Panc1 (cell line): ENCODE measurements at regions not wholly inside any gene's neighbourhood (a gene's known extent, or its start where the extent isn't known, plus 50 kb on each side); places are given as distances from the start of the nearest gene placed in this dataset.
"Not testable (repeated sequence)": the region's sequence is repeated elsewhere in the genome, so short reads cannot be mapped to it uniquely, and the experiment has no call there.

Experiments used
- ATAC-seq: fragments of 200-7000 bp; cut with Tn5 transposase; 2 replicates; pipeline ENCODE4 v1.9.1; 2020; ENCODE audit warnings: mild to moderate bottlenecking, moderate library complexity
- BruUV-seq: library from RNA; stranded (reverse); fragments of 400-500 nt; replicated peaks from 2 replicates; lab custom pipeline; 2021; lab: Mats Ljungman, UMichigan
- CTCF ChIA-PET: fragments of 300-600 bp; sonication (Branson Sonifier 250); formaldehyde crosslinking; loops from one replicate; lab custom pipeline; 2022; ENCODE audit warnings: antibody characterized with exemption; lab: Charles Lee
- POLR2A ChIA-PET: fragments of 300-600 bp; sonication (Branson Sonifier 250); formaldehyde crosslinking; loops from one replicate; lab custom pipeline; 2022; ENCODE audit warnings: antibody characterized with exemption; lab: Charles Lee
- DNase-seq: peaks from one replicate; pipeline ENCODE4 v3.0.0-alpha.2; 2010; ENCODE audit warnings: low read depth, low spot score
- H3K27ac ChIP-seq: 2 replicates; pipeline ENCODE4 v1.5.1; 2011; ENCODE audit warnings: mild to moderate bottlenecking, low read length, inconsistent platforms
- H3K27me3 ChIP-seq: fragments of 200-500 bp; sonication (Bioruptor generic); 2 replicates; pipeline ENCODE4 v1.6.0; 2014; ENCODE audit warnings: low read length, inconsistent platforms; ENCODE audit not compliant: control insufficient read depth, insufficient read depth
- H3K36me3 ChIP-seq: fragments of 200-500 bp; sonication (Bioruptor generic); 2 replicates; pipeline ENCODE4 v1.5.1; 2014; ENCODE audit warnings: inconsistent platforms, mild to moderate bottlenecking, low read length, moderate library complexity; ENCODE audit not compliant: control insufficient read depth, insufficient read depth
- H3K4me1 ChIP-seq: 2 replicates; pipeline ENCODE4 v1.5.1; 2011; ENCODE audit warnings: inconsistent platforms, mild to moderate bottlenecking, low read length, moderate library complexity; ENCODE audit not compliant: control insufficient read depth, insufficient read depth
- H3K4me3 ChIP-seq, 2 experiments: 2 replicates each; pipeline ENCODE4 v1.5.1; 2011 to 2012; ENCODE audit warnings: low read depth in 2 of 2, low read length in 2 of 2, mild to moderate bottlenecking in 2 of 2, inconsistent platforms in 1 of 2, moderate library complexity in 1 of 2
- H3K9me3 ChIP-seq: fragments of 200-500 bp; sonication (Bioruptor generic); 2 replicates; pipeline ENCODE4 v1.5.1; 2014; ENCODE audit warnings: low read depth, mild to moderate bottlenecking, inconsistent platforms, low read length, moderate library complexity; ENCODE audit not compliant: control insufficient read depth, insufficient read depth
- POLR2AphosphoS5 ChIP-seq: IDR thresholded peaks from 2 replicates; pipeline ENCODE4 v1.6.1; 2012; ENCODE audit warnings: mild to moderate bottlenecking, low read depth, low read length, moderate library complexity
- SIN3A ChIP-seq: IDR thresholded peaks from 2 replicates; pipeline ENCODE4 v1.6.1; 2012; ENCODE audit warnings: low read depth, mild to moderate bottlenecking, low read length, moderate library complexity, borderline replicate concordance; ENCODE audit not compliant: insufficient read depth
- TCF7L2 ChIP-seq: IDR thresholded peaks from 2 replicates; pipeline ENCODE4 v1.6.1; 2011; ENCODE audit warnings: mild to moderate bottlenecking, low read depth, low read length, inconsistent platforms
- in situ Hi-C: cut with HindIII; loops from 2 replicates; pipeline ENCODE4 v1.10.0; 2016; ENCODE audit warnings: low sequenced_read_pairs, low pct_unique_long_range_greater_than_20kb
- intact Hi-C: fragments of 100-400 bp; cut with micrococcal nuclease; formaldehyde crosslinking; loops from one replicate; pipeline ENCODE4 v1.10.0; 2022; ENCODE audit not compliant: unreplicated experiment
- TF ChIP-seq, protein P1 (sequence below), 2 experiments: IDR thresholded peaks; 2 replicates each; pipeline ENCODE4 v1.6.1; 2011 to 2012; ENCODE audit warnings: low read depth in 2 of 2, control low read depth in 1 of 2, low read length in 1 of 2, mild to moderate bottlenecking in 1 of 2, moderate library complexity in 1 of 2; ENCODE audit not compliant: insufficient read depth in 1 of 2
- TF ChIP-seq, protein P2 (sequence below): fragments of 450-650 bp; IDR thresholded peaks from 2 replicates; pipeline ENCODE4 v1.5.1; 2017; ENCODE audit warnings: mild to moderate bottlenecking

DNA sequence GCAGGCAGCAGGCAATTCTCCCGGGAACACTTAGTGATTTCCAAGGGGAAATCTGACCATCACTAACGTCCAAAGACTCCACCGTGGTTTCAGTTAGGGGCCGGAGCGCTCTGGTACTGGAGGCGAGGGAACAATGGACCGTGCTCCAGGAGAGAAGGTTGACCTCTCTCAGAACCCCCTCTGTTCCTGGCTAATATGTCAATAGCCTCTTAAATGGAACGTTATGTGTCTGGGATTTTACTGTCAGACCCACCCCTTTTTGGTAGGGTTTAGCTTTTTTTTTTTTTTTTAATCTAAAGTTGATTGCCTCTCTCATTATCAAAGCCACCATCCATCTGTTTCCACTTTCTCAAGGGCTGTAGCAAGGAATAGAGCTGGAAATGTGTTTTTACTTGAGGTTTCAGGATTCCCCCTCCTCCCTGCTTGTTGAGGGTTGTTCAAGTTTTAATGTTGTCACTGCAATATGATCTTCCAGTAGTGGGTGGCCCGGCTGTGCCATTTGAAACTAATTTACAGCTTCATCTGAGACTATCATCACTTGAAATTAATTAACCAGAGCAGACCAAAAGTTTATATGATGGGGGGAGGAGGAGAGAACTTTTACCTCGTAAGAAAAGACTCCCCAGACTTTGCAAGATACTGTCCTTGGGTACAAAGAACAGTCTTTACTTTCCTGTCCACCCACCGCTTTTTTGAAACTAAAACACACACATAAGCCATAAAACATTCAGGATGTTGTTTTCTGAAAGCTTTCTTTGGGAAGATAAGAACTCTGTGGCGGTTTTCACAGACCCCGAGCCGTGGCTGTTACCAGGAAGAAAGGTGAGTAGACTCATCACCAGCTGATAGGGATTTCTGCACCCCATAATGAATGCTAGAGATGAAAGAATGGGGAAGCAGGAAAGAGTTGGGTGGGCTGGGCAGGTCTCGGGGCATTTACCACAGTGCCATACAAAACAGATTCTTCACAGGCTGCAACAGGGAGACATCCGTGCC lies 187.8 kb downstream of the UACA start:
- no peaks in the 10 kb centered on the region for H3K27me3 ChIP-seq
- no peak for TF ChIP-seq POLR2AphosphoS5
- TF ChIP-seq, protein P1, sequence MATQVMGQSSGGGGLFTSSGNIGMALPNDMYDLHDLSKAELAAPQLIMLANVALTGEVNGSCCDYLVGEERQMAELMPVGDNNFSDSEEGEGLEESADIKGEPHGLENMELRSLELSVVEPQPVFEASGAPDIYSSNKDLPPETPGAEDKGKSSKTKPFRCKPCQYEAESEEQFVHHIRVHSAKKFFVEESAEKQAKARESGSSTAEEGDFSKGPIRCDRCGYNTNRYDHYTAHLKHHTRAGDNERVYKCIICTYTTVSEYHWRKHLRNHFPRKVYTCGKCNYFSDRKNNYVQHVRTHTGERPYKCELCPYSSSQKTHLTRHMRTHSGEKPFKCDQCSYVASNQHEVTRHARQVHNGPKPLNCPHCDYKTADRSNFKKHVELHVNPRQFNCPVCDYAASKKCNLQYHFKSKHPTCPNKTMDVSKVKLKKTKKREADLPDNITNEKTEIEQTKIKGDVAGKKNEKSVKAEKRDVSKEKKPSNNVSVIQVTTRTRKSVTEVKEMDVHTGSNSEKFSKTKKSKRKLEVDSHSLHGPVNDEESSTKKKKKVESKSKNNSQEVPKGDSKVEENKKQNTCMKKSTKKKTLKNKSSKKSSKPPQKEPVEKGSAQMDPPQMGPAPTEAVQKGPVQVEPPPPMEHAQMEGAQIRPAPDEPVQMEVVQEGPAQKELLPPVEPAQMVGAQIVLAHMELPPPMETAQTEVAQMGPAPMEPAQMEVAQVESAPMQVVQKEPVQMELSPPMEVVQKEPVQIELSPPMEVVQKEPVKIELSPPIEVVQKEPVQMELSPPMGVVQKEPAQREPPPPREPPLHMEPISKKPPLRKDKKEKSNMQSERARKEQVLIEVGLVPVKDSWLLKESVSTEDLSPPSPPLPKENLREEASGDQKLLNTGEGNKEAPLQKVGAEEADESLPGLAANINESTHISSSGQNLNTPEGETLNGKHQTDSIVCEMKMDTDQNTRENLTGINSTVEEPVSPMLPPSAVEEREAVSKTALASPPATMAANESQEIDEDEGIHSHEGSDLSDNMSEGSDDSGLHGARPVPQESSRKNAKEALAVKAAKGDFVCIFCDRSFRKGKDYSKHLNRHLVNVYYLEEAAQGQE (IDR thresholded peaks at IDR 0.05; ENCODE audit: insufficient read depth in 1 of 2, low read depth in 2 of 2, low read length in 1 of 2), result no peak
- TF ChIP-seq TCF7L2, result no peak
- no peak for TF ChIP-seq SIN3A
- TF ChIP-seq, protein P2, sequence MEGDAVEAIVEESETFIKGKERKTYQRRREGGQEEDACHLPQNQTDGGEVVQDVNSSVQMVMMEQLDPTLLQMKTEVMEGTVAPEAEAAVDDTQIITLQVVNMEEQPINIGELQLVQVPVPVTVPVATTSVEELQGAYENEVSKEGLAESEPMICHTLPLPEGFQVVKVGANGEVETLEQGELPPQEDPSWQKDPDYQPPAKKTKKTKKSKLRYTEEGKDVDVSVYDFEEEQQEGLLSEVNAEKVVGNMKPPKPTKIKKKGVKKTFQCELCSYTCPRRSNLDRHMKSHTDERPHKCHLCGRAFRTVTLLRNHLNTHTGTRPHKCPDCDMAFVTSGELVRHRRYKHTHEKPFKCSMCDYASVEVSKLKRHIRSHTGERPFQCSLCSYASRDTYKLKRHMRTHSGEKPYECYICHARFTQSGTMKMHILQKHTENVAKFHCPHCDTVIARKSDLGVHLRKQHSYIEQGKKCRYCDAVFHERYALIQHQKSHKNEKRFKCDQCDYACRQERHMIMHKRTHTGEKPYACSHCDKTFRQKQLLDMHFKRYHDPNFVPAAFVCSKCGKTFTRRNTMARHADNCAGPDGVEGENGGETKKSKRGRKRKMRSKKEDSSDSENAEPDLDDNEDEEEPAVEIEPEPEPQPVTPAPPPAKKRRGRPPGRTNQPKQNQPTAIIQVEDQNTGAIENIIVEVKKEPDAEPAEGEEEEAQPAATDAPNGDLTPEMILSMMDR, result no peak
- ChIA-PET POLR2A (interaction anchor here (0.6 to 0.7 kb wide), 3 partner anchors 9 to 135 kb away, joined by 3 to 6 read pairs (median 3); no protein-coding TSS in a partner anchor), CTCF (no interaction called here)
- no peaks in the 10 kb centered on the region for H3K4me1 ChIP-seq
- BruUV-seq, result no TSS peak
- H3K27ac ChIP-seq, result no peak overlapping the region
- no peak for ATAC-seq
- no peaks in the 10 kb centered on the region for H3K36me3 ChIP-seq
- no peaks in the 10 kb centered on the region for H3K9me3 ChIP-seq
- in situ Hi-C loops, result no loop called here
- H3K4me3 ChIP-seq, result no peak overlapping the region
- intact Hi-C loops, result no loop called here
- no peak for DNase-seq

DNA sequence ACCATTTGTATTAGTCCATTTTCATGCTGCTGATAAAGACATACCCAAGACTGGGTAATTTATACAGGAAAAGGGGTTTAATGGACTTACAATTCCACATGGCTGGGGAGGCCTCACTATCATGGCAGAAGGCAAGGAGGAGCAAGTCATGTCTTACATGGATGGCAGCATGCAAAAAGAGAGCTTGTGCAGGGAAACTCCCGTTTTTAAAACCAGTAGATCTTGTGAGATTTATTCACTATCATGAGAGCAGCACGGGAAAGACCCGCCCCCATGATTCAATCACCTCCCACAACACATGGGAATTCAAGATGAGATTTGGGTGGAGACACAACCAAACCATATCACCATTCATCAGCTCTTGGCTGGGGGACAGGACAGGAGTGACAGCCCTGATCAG lies 189.0 kb downstream of the UACA start:
- H3K9me3 ChIP-seq, DNase-seq, POLR2A ChIA-PET, ATAC-seq, H3K36me3 ChIP-seq, intact Hi-C loops, BruUV-seq, H3K4me3 ChIP-seq, in situ Hi-C loops, CTCF ChIA-PET, H3K27ac ChIP-seq, H3K4me1 ChIP-seq, H3K27me3 ChIP-seq: not testable (repeated sequence)
